GM12891 (cell line): ENCODE measurements at regions not wholly inside any gene's neighbourhood (a gene's known extent, or its start where the extent isn't known, plus 50 kb on each side); places are given as distances from the start of the nearest gene placed in this dataset.

Experiments used
- PAX5 ChIP-seq: IDR thresholded peaks from 2 replicates; pipeline ENCODE4 v1.6.1; 2011; ENCODE audit warnings: low read length, moderate library complexity, mild to moderate bottlenecking; ENCODE audit not compliant: insufficient read depth, severe bottlenecking
- POLR2A ChIP-seq: IDR thresholded peaks from 2 replicates; pipeline ENCODE4 v1.6.1; 2011; ENCODE audit warnings: low read depth, low read length, control low read depth
- POLR2AphosphoS5 ChIP-seq: IDR thresholded peaks from 2 replicates; pipeline ENCODE4 v1.6.1; 2011; ENCODE audit warnings: low read depth, low read length, control low read depth
- SPI1 ChIP-seq: IDR thresholded peaks from 2 replicates; pipeline ENCODE4 v1.6.1; 2011; ENCODE audit warnings: low read depth, low read length, control low read depth
- TAF1 ChIP-seq: IDR thresholded peaks from 2 replicates; pipeline ENCODE4 v1.6.1; 2011; ENCODE audit warnings: low read depth, low read length, control low read depth

- no peak for TF ChIP-seq POLR2AphosphoS5
- TF ChIP-seq TAF1, result no peak
- no peak for TF ChIP-seq POLR2A
- TF ChIP-seq PAX5, result no peak
- no peak for TF ChIP-seq SPI1
Measured at GRCh38 chr13:91050970-91051369, 296.5 kb upstream of the MIR17HG start.
